ENCODE measurements at regions not wholly inside any gene's neighbourhood (a gene's known extent, or its start where the extent isn't known, plus 50 kb on each side); places are given as distances from the start of the nearest gene placed in this dataset.

- no peak for TF ChIP-seq CTCF (IDR thresholded peaks at IDR 0.05; ENCODE audit: insufficient read depth, low read depth, low read length)
- TF ChIP-seq EZH2 (IDR thresholded peaks at IDR 0.05; ENCODE audit: insufficient read depth, low read length) = no peak
Measured at GRCh38 chr2:146147448-146148012, 1627.6 kb upstream of the ZEB2 start.

All from astrocyte (in vitro differentiated cells and primary cell).